ENCODE measurements at regions not wholly inside any gene's neighbourhood (a gene's known extent, or its start where the extent isn't known, plus 50 kb on each side); places are given as distances from the start of the nearest gene placed in this dataset.

DNA sequence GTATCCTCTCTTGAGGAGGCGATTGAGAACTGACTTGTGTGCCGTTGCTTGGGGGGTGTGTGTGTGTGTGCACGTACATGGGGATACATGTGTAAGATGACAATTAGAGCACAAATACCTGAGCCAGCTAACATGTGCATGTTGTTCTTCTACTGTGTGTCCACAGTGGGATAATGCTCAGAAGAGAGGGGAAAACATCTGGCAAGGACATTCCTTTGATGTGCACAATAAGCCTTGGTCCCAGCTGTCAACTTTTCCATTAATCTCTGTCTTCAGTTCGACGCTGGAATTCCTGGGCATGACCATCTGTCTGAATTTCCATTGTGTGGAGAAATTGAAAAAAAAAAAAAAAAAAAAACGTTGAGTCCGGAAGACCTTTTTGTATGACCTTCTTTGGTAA is 592.0 kb upstream of the GALNTL6 start:
- no peaks in the 10 kb centered on the region for H3K36me3 ChIP-seq (ENCODE audit: control insufficient read depth in 2 of 4, insufficient read depth in 4 of 4, low read length in 3 of 4)
- ChIA-PET POLR2A (ENCODE audit: partially characterized antibody) (no interaction called here), CTCF (ENCODE audit: partially characterized antibody) (no interaction called here)
- no peak overlapping the region for H3K56ac ChIP-seq (replicated peaks; ENCODE audit: insufficient read length, low read depth, low read length)
- H3K27me3 ChIP-seq (replicated peaks in 1 of 4; ENCODE audit: control insufficient read depth in 3 of 4, extremely low read depth in 1 of 4, insufficient read depth in 3 of 4, low read length in 3 of 4) = no peaks in the 10 kb centered on the region
- H3K79me2 ChIP-seq (ENCODE audit: control insufficient read depth in 1 of 2, insufficient read depth in 2 of 2, low read length in 2 of 2) = no peaks in the 10 kb centered on the region
- H3K18ac ChIP-seq (ENCODE audit: extremely low read depth, low read length) = no peak overlapping the region
- no peak overlapping the region for H2BK5ac ChIP-seq (ENCODE audit: low read depth, low read length)
- no peak overlapping the region for H3K27ac ChIP-seq (ENCODE audit: low read depth, low read length)
- H2AK5ac ChIP-seq (ENCODE audit: low read depth, low read length) = no peak overlapping the region
- H4K20me1 ChIP-seq (replicated peaks in 1 of 2; ENCODE audit: control insufficient read depth in 1 of 2, insufficient read depth in 2 of 2, low read length in 2 of 2) = no peaks in the 10 kb centered on the region
- H3K4me2 ChIP-seq (ENCODE audit: insufficient read depth in 1 of 2, low read depth in 2 of 2, low read length in 2 of 2) = no peak overlapping the region
- H3K4me3 ChIP-seq (ENCODE audit: extremely low read depth in 1 of 4, insufficient read depth in 2 of 4, low read depth in 3 of 4, low read length in 4 of 4) = no peak overlapping the region
- no peak overlapping the region for H3K23ac ChIP-seq (ENCODE audit: insufficient read length)
- no peaks in the 10 kb centered on the region for H3K79me1 ChIP-seq (ENCODE audit: low read depth, low read length)
- no peak overlapping the region for H2BK120ac ChIP-seq (replicated peaks; ENCODE audit: low read depth, low read length)
- H3K9ac ChIP-seq (replicated peaks in 1 of 4; ENCODE audit: extremely low read depth in 1 of 4, low read depth in 3 of 4, low read length in 3 of 4) = no peak overlapping the region
- 78% methylated on average over 5 of the region's 7 CpGs; no CpG with 5 or more reads in 1 of the 2 experiments for WGBS, 2 experiments (ENCODE audit: extremely low coverage in 1 of 2, insufficient coverage in 1 of 2, insufficient read length in 1 of 2, insufficient replicate concordance in 2 of 2, low coverage in 1 of 2, low lambda C conversion rate in 2 of 2, missing lambda C conversion rate in 1 of 2)
- no peak overlapping the region for H4K91ac ChIP-seq (replicated peaks; ENCODE audit: insufficient read length, low read length)
- no peak overlapping the region; the same call in 1 of the 2 replicates for H2AFZ ChIP-seq (ENCODE audit: low read length)
- DNase-seq (ENCODE audit: low read depth in 1 of 2, low spot score in 2 of 2) = no peak
- H3K14ac ChIP-seq (ENCODE audit: insufficient read length) = no peak overlapping the region
- no peak for FAIRE-seq
- H4K5ac ChIP-seq (ENCODE audit: insufficient read length, low read depth, low read length) = no peak overlapping the region
- no peak overlapping the region for H2BK20ac ChIP-seq (ENCODE audit: low read length)
- H4K8ac ChIP-seq (ENCODE audit: extremely low read depth, insufficient read depth, low read length) = no peak overlapping the region
- no peaks in the 10 kb centered on the region for H3K9me3 ChIP-seq (ENCODE audit: insufficient read depth in 2 of 2, low read depth in 1 of 2, low read length in 1 of 2)
- no peak overlapping the region for H2BK12ac ChIP-seq (ENCODE audit: low read depth, low read length)
- no peak overlapping the region for H2BK15ac ChIP-seq (ENCODE audit: low read length)
- H3K4me1 ChIP-seq (replicated peaks in 1 of 4; ENCODE audit: control insufficient read depth in 3 of 4, insufficient read depth in 4 of 4, low read length in 3 of 4) = no peaks in the 10 kb centered on the region
- no peaks in the 10 kb centered on the region for H3K23me2 ChIP-seq (ENCODE audit: low read depth, low read length)
- H3K4ac ChIP-seq (replicated peaks; ENCODE audit: insufficient read length, low read depth, low read length) = no peak overlapping the region
- TF ChIP-seq CHD2 (IDR thresholded peaks at IDR 0.05; ENCODE audit: low read length) = no peak
- TF ChIP-seq CEBPB (IDR thresholded peaks at IDR 0.05; ENCODE audit: low read depth, low read length) = no peak
- TF ChIP-seq SIX5 (IDR thresholded peaks at IDR 0.05; ENCODE audit: low read depth, low read length) = no peak
- no peak for TF ChIP-seq YY1 (IDR thresholded peaks at IDR 0.05; ENCODE audit: low read depth, low read length)
- TF ChIP-seq TEAD4 (IDR thresholded peaks at IDR 0.05; ENCODE audit: low read depth, low read length) = no peak
- no peak for TF ChIP-seq GABPA (IDR thresholded peaks at IDR 0.05; ENCODE audit: borderline replicate concordance, insufficient read depth, low read length)
- TF ChIP-seq SP4 (IDR thresholded peaks at IDR 0.05; ENCODE audit: low read length) = no peak
- no peak for TF ChIP-seq SP2 (IDR thresholded peaks at IDR 0.05; ENCODE audit: low read length)
- TF ChIP-seq CBX8 (IDR thresholded peaks at IDR 0.05; ENCODE audit: borderline replicate concordance, low read depth, low read length) = no peak
- TF ChIP-seq RNF2 (IDR thresholded peaks at IDR 0.05; ENCODE audit: borderline replicate concordance, low read depth, low read length, missing control alignments, poor library complexity, severe bottlenecking) = no peak
- TF ChIP-seq KDM5A (IDR thresholded peaks at IDR 0.05; ENCODE audit: low read length) = no peak
- no peak for TF ChIP-seq PHF8 (conservative IDR thresholded peaks at IDR 0.05; ENCODE audit: low read depth, low read length)
- no peak for TF ChIP-seq JUN (IDR thresholded peaks at IDR 0.05; ENCODE audit: low read depth, low read length)
- no peak for TF ChIP-seq TCF12 (IDR thresholded peaks at IDR 0.05; ENCODE audit: low read depth, low read length)
